AG10803 (cell line): ENCODE measurements at regions not wholly inside any gene's neighbourhood (a gene's known extent, or its start where the extent isn't known, plus 50 kb on each side); places are given as distances from the start of the nearest gene placed in this dataset.

Source experiments
- DNase-seq: peaks from one replicate; pipeline ENCODE4 v3.0.0; 2010; ENCODE audit warnings: low read depth
- H3K4me3 ChIP-seq: 2 replicates; pipeline ENCODE4 v1.5.1; 2011; ENCODE audit warnings: mild to moderate bottlenecking, low read length, control low read depth
- CTCF ChIP-seq: conservative IDR thresholded peaks from 2 replicates; pipeline ENCODE4 v1.5.1; 2011; ENCODE audit warnings: mild to moderate bottlenecking, low read length, control low read depth, inconsistent platforms

GRCh38 chr5:26231316-26231715, 807.1 kb downstream of the CDH9 start:
- DNase-seq = no peak
- TF ChIP-seq CTCF = no peak
- H3K4me3 ChIP-seq = no peak overlapping the region

- DNase-seq = no peak
- no peak for TF ChIP-seq CTCF
- H3K4me3 ChIP-seq = no peak overlapping the region
Observed at GRCh38 chr5:26229848-26230247, 808.5 kb downstream of the CDH9 start.

GRCh38 chr5:26227245-26227644, 811.1 kb downstream of the CDH9 start:
- TF ChIP-seq CTCF = no peak
- no peak for DNase-seq
- no peak overlapping the region for H3K4me3 ChIP-seq

- H3K4me3 ChIP-seq = no peak overlapping the region
- DNase-seq = no peak
- TF ChIP-seq CTCF = no peak
Observed at GRCh38 chr5:26205121-26205520, 833.3 kb downstream of the CDH9 start.

GRCh38 chr5:26193626-26194025, 844.8 kb downstream of the CDH9 start:
- TF ChIP-seq CTCF = no peak
- no peak overlapping the region for H3K4me3 ChIP-seq
- no peak for DNase-seq

- no peak for TF ChIP-seq CTCF
- H3K4me3 ChIP-seq = no peak overlapping the region
- DNase-seq = no peak
Observed at GRCh38 chr5:26192486-26192885, 845.9 kb downstream of the CDH9 start.

GRCh38 chr5:26181582-26181981, 856.8 kb downstream of the CDH9 start:
- DNase-seq = no peak
- no peak overlapping the region for H3K4me3 ChIP-seq
- no peak for TF ChIP-seq CTCF
